Fibroblast of pulmonary artery (primary cell): ENCODE measurements at regions not wholly inside any gene's neighbourhood (a gene's known extent, or its start where the extent isn't known, plus 50 kb on each side); places are given as distances from the start of the nearest gene placed in this dataset.
"Not testable (repeated sequence)": the region's sequence is repeated elsewhere in the genome, so short reads cannot be mapped to it uniquely, and the experiment has no call there.

ENCODE experiments used
- DNase-seq: peaks from one replicate; pipeline ENCODE4 v3.0.0-alpha.2; 2010; ENCODE audit warnings: low read depth
- H3K4me3 ChIP-seq: replicated peaks from 2 replicates; pipeline ENCODE4 v1.5.1; 2011; ENCODE audit warnings: low read depth, mild to moderate bottlenecking, control low read depth, low read length, moderate library complexity
- TF ChIP-seq, protein P1 (sequence below): IDR thresholded peaks from 2 replicates; pipeline ENCODE4 v1.5.1; 2011; ENCODE audit warnings: mild to moderate bottlenecking, control low read depth, low read length, inconsistent platforms; ENCODE audit errors: missing control alignments

DNA sequence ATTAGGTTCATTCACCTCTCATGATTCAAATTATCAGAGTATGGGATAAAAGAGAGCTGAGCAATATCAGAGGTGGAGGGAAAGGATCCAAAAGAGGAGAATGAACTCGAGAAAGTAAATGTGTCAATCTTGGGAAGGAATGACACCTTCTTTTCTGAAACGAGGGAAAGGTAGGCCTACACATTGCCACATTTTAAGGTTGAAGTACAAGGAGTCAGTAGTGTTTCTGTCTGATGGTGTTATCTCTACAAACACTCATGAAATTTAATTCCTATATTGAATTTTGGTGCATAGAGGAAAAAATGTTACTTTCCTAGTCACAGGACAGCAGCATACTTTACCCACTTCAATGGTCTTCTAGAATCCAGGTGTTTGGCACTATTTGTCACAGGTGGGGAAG, 90.2 kb downstream of the DNAJB9 start:
- DNase-seq, result no peak
- no peak overlapping the region for H3K4me3 ChIP-seq
- TF ChIP-seq, protein P1, sequence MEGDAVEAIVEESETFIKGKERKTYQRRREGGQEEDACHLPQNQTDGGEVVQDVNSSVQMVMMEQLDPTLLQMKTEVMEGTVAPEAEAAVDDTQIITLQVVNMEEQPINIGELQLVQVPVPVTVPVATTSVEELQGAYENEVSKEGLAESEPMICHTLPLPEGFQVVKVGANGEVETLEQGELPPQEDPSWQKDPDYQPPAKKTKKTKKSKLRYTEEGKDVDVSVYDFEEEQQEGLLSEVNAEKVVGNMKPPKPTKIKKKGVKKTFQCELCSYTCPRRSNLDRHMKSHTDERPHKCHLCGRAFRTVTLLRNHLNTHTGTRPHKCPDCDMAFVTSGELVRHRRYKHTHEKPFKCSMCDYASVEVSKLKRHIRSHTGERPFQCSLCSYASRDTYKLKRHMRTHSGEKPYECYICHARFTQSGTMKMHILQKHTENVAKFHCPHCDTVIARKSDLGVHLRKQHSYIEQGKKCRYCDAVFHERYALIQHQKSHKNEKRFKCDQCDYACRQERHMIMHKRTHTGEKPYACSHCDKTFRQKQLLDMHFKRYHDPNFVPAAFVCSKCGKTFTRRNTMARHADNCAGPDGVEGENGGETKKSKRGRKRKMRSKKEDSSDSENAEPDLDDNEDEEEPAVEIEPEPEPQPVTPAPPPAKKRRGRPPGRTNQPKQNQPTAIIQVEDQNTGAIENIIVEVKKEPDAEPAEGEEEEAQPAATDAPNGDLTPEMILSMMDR, result no peak

DNA sequence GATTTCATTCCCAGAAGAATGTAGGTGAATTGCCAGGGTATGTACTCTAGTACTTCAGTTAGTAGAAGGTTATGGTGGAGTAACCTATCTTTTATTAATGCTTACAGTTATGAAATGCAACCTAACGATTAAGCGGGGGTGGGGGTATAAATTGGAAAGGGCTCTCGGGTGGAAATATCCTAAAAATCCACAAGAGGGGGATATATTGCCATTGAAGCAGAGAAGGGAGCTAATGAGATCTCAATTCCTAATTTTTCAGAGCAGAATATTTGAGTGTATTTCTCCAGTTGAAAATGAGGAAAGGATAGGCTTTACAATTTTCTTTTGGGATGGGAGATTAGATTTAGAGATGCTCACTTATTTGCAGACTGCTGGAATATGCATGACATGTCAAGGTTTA, 90.8 kb downstream of the DNAJB9 start:
- DNase-seq, result peak; percentile 29
- H3K4me3 ChIP-seq, result no peak overlapping the region
- TF ChIP-seq, protein P1, result peak; percentile 46

DNA sequence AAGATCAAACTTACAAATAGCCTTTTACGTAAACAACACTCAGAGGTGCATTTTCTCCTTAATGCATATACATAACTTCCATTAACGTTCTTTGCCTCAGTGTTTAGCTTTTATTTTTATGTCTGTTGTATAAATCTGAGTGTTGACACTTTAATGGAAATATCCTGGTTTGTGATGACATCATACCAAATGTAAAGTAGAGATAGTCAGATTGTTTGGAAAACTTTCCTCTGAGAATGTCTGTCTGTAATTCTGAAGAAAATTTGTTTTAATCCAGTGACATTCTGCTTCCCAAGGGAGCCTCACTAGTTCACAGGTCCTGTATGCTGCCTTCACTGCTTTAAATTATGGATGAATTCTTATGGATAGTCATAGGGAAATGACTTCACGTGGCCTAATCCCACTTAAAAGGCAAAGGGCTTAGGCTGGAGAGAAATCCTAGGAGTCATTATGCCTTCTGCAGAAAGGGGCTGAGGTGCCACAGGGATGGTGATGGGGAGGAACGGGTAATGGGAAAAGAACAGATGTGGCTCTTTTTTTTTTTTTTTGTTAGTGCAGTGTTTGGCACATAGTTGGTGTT, 93.2 kb downstream of the DNAJB9 start:
- no peak overlapping the region for H3K4me3 ChIP-seq
- no peak for DNase-seq
- TF ChIP-seq, protein P1, result no peak

DNA sequence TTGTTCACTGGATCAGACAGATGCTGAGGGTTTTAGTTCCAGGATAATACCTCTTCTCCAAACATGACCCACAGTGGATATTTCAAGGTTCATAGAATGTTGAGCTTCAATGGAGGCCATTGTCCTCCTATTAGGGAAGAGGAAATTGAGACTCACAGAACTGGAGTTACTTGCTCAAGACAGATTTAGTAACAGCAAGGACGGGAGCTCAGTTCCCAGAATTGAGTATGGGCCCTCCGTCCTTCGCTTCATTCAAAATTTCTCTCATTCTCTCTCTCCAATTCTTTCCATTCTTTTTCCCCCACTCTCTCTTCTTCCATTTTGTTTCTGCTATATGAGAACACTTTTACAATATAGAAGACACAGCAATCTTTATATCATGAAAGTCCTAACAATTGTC, 94.0 kb downstream of the DNAJB9 start:
- no peak overlapping the region for H3K4me3 ChIP-seq
- no peak for DNase-seq

DNA sequence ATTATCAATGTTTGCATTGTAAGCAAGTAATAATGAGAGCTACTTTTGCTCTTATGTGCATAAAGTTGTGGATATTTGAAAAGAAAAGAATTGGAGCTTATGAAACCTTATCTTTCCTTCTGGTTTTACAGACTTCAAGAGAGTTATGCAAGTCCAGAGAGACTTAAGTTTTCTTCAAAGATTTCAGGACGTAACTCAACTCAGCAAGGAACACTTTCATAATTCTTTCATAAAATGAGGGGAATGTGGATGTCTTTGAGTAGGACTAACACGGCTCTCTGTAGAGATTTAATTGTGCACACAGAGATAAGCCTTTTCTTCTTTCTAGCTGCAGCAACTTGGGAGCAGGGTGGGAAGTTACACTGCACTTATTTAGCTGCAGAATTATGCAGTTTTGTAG, 97.5 kb downstream of the DNAJB9 start:
- TF ChIP-seq, protein P1, result no peak
- H3K4me3 ChIP-seq, result no peak overlapping the region
- DNase-seq, result no peak

More for the DNA sequence above, 94.0 kb downstream of the DNAJB9 start:
- TF ChIP-seq, protein P1, result no peak

DNA sequence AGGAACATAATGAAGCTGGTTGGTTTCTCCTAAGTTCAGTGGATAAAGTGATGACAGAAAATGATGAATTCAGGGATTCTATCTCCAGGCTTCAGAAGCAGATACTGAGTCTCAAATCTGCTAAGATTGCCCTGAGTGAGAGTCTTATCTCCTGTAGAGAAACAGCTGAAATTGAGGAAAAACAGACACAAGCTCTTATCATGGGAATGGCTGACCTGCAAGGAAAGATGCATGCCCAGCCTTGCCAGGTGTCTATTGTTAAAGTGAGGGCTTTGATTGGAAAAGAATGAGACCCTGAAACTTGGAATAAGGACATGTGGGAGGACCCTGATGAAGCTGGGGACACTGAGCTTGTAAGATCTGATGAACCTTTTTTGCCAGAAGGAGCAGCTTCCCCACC, 100.3 kb downstream of the DNAJB9 start:
- no peak overlapping the region for H3K4me3 ChIP-seq
- no peak for DNase-seq
- TF ChIP-seq, protein P1, result no peak

DNA sequence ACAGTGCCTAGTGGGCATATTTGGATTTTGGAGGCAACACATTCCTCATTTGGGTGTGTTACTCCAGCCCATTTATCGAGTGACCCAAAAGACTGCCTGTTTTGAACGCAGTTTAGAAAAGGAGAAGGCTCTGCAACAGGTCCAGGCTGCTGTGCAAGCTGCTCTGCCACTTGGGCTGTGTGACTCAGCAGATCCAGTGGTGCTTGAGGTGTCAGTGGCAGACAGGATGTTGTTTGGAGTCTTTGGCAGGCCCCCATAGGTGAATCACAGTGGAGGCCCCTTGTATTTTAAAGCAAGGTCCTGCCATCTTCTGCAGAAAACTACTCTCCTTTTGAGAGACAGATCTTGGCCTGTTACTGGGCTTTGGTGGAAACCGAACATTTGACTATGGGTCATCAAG, 104.0 kb downstream of the DNAJB9 start:
- DNase-seq, H3K4me3 ChIP-seq: not testable (repeated sequence)
